IPS-18a (cell line): ENCODE measurements at regions not wholly inside any gene's neighbourhood (a gene's known extent, or its start where the extent isn't known, plus 50 kb on each side); places are given as distances from the start of the nearest gene placed in this dataset.

Experiments used
- H3K27ac ChIP-seq: one replicate; pipeline ENCODE4 v1.5.1; 2013; ENCODE audit warnings: low read length
- H3K27me3 ChIP-seq: one replicate; pipeline ENCODE4 v1.6.1; 2013; ENCODE audit warnings: mild to moderate bottlenecking, low read length; ENCODE audit not compliant: control insufficient read depth, insufficient read depth
- H3K36me3 ChIP-seq: one replicate; pipeline ENCODE4 v1.6.1; 2013; ENCODE audit warnings: low read depth, low read length; ENCODE audit not compliant: control insufficient read depth
- H3K4me1 ChIP-seq: one replicate; pipeline ENCODE4 v1.6.1; 2013; ENCODE audit warnings: low read depth, low read length; ENCODE audit not compliant: control insufficient read depth
- H3K4me3 ChIP-seq: one replicate; pipeline ENCODE4 v1.5.1; 2013; ENCODE audit warnings: low read length
- H3K9ac ChIP-seq: one replicate; pipeline ENCODE4 v1.6.1; 2013; ENCODE audit warnings: mild to moderate bottlenecking, low read length, moderate library complexity
- H3K9me3 ChIP-seq: one replicate; pipeline ENCODE4 v1.6.1; 2013; ENCODE audit warnings: low read depth, low read length; ENCODE audit not compliant: control insufficient read depth

GRCh38 chr7:124452186-124452585, 313.4 kb downstream of the GPR37 start:
- H3K9ac ChIP-seq: no peak overlapping the region
- H3K4me3 ChIP-seq: no peak overlapping the region
- H3K27ac ChIP-seq: no peak overlapping the region
- H3K9me3 ChIP-seq: no peaks in the 10 kb centered on the region
- no peaks in the 10 kb centered on the region for H3K4me1 ChIP-seq
- H3K36me3 ChIP-seq: no peaks in the 10 kb centered on the region
- no peaks in the 10 kb centered on the region for H3K27me3 ChIP-seq

- Histone ChIP-seq H3K9me3 (no peaks in the 10 kb centered on the region), H3K36me3 (no peaks in the 10 kb centered on the region), H3K27ac (no peak overlapping the region), H3K9ac (no peak overlapping the region), H3K27me3 (no peaks in the 10 kb centered on the region), H3K4me3 (no peak overlapping the region), H3K4me1 (no peaks in the 10 kb centered on the region)
Observed at GRCh38 chr7:124449896-124450295, 315.7 kb downstream of the GPR37 start.

- H3K4me1 ChIP-seq: no peaks in the 10 kb centered on the region
- H3K9ac ChIP-seq: no peak overlapping the region
- no peak overlapping the region for H3K4me3 ChIP-seq
- no peak overlapping the region for H3K27ac ChIP-seq
- H3K36me3 ChIP-seq: no peaks in the 10 kb centered on the region
- H3K9me3 ChIP-seq: no peaks in the 10 kb centered on the region
- no peaks in the 10 kb centered on the region for H3K27me3 ChIP-seq
Observed at GRCh38 chr7:124444696-124445480, 320.7 kb downstream of the GPR37 start.

GRCh38 chr7:124443762-124444161, 321.8 kb downstream of the GPR37 start:
- Histone ChIP-seq H3K36me3 (no peaks in the 10 kb centered on the region), H3K4me1 (no peaks in the 10 kb centered on the region), H3K9ac (no peak overlapping the region), H3K4me3 (no peak overlapping the region), H3K9me3 (no peaks in the 10 kb centered on the region), H3K27ac (no peak overlapping the region), H3K27me3 (no peaks in the 10 kb centered on the region)

DNA sequence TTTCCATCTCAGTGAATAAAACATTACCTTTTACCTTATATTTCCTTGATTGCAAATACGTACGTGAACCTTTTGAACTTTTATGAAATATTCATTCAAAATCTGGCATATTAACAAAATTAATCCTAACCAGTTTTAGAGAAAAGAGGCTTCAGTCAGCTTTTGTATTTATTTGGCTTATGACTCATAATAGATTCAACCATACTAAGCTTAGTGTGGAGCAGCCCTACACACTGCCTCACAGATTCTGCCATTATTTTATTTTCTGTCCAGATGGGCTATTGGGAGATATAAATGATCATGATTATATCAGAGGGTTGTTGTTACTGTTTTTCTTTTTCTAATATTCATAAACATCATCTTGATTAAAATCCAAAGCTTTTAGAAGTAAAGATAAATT, 325.5 kb downstream of the GPR37 start:
- no peaks in the 10 kb centered on the region for H3K36me3 ChIP-seq
- H3K4me1 ChIP-seq: no peaks in the 10 kb centered on the region
- H3K27me3 ChIP-seq: no peaks in the 10 kb centered on the region
- no peak overlapping the region for H3K27ac ChIP-seq
- H3K9ac ChIP-seq: no peak overlapping the region
- no peaks in the 10 kb centered on the region for H3K9me3 ChIP-seq
- no peak overlapping the region for H3K4me3 ChIP-seq

DNA sequence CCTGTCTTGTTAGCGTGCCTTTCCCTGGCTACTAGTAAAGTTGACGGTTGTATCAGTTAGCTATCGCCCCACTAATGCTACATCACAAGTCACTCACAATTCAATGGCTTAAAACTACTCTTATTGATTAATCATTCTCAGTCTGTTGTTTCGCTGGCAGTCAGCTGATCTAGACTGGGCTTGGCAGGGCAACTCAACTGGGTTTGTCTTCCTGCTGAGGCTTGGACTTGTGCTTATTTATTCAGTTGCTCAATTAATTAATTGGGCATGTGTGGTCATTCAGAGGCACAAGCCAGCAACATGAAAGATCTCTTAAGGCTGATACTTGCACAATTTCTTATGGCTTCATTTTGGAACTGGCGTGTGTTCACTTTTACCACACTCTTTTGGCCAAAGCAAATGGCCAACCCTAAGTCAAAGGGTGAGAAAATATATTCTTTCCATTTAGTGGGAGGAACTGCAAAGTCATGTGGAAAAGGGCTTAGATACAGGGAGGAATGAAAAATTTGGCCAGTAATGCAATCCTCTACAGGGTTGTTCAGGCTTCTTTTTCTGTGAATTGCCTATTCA, 333.5 kb downstream of the GPR37 start:
- Histone ChIP-seq H3K36me3 (no peaks in the 10 kb centered on the region), H3K27ac (no peak overlapping the region), H3K4me3 (no peak overlapping the region), H3K27me3 (no peaks in the 10 kb centered on the region), H3K4me1 (no peaks in the 10 kb centered on the region), H3K9me3 (no peaks in the 10 kb centered on the region), H3K9ac (no peak overlapping the region)

DNA sequence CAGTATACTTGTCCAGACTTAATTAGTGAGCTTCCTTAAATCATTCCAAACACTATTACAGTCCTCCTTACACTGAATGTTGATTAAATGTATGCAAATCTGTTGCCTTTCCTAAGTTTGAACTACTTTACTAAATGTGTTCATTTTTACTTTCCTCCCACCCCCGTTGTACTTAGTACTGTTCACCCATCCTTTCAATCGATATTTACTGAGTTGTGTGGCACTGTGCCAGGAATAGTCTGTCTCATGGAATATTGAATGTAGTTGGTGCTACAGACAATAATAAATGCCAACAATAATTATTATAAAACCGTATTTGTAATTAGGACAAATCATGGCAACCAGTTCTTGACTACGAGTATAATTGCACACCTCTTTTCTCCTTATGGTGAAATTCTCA, 335.7 kb downstream of the GPR37 start:
- Histone ChIP-seq H3K4me1 (no peaks in the 10 kb centered on the region), H3K4me3 (no peak overlapping the region), H3K9ac (no peak overlapping the region), H3K36me3 (no peaks in the 10 kb centered on the region), H3K27me3 (no peaks in the 10 kb centered on the region), H3K27ac (no peak overlapping the region), H3K9me3 (no peaks in the 10 kb centered on the region)

GRCh38 chr7:124428781-124429180, 336.8 kb downstream of the GPR37 start:
- Histone ChIP-seq H3K4me3 (no peak overlapping the region), H3K36me3 (no peaks in the 10 kb centered on the region), H3K27ac (no peak overlapping the region), H3K9me3 (no peaks in the 10 kb centered on the region), H3K27me3 (no peaks in the 10 kb centered on the region), H3K4me1 (no peaks in the 10 kb centered on the region), H3K9ac (no peak overlapping the region)

GRCh38 chr7:124426621-124427020, 339.0 kb downstream of the GPR37 start:
- Histone ChIP-seq H3K9me3 (no peaks in the 10 kb centered on the region), H3K4me3 (no peak overlapping the region), H3K27ac (no peak overlapping the region), H3K27me3 (no peaks in the 10 kb centered on the region), H3K4me1 (no peaks in the 10 kb centered on the region), H3K36me3 (no peaks in the 10 kb centered on the region), H3K9ac (no peak overlapping the region)

DNA sequence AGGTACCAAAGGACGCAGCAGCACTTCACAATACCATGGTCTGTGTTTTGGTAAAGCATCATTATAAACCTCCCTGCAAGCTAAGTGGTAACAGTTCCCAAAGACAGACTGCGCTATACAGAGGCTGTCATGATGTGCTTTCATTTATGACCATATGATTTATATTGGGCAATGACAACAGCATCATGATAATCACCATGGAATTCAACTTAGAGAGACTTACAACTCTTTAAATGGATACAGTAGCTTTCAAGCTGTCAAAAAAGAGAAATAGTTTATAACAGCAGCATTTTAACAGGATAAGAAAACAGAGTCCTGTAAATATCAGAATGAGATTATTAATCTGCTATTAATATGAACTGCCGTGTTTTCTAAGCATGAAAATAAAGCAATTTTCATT, 341.7 kb downstream of the GPR37 start:
- Histone ChIP-seq H3K9me3 (no peaks in the 10 kb centered on the region), H3K27ac (no peak overlapping the region), H3K4me3 (no peak overlapping the region), H3K4me1 (no peaks in the 10 kb centered on the region), H3K36me3 (no peaks in the 10 kb centered on the region), H3K27me3 (no peaks in the 10 kb centered on the region), H3K9ac (no peak overlapping the region)

- H3K36me3 ChIP-seq: no peaks in the 10 kb centered on the region
- H3K9me3 ChIP-seq: no peaks in the 10 kb centered on the region
- no peak overlapping the region for H3K4me3 ChIP-seq
- no peak overlapping the region for H3K27ac ChIP-seq
- H3K4me1 ChIP-seq: no peaks in the 10 kb centered on the region
- H3K9ac ChIP-seq: no peak overlapping the region
- H3K27me3 ChIP-seq: no peaks in the 10 kb centered on the region
Observed at GRCh38 chr7:124422081-124422480, 343.5 kb downstream of the GPR37 start.

DNA sequence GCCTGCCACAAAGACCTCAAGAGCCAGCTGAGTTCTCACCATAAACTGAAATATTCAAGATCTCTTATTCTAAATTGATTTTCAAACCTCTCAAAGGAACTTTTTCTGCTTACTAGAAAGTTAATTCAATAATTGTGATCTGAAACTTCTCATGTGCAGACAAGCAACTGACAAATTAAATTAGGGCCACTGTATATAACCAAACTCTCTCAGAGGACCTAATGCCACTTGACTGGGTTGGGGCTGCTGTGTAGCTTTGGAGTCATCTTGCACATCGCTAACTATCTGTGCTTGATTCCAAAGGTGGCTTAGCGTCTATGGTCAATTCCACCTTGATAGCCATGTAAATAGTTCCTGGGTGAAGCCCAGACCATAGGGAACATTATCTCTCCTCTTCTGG, 345.2 kb downstream of the GPR37 start:
- H3K4me1 ChIP-seq: no peaks in the 10 kb centered on the region
- H3K9me3 ChIP-seq: no peaks in the 10 kb centered on the region
- no peaks in the 10 kb centered on the region for H3K36me3 ChIP-seq
- no peak overlapping the region for H3K4me3 ChIP-seq
- H3K27me3 ChIP-seq: no peaks in the 10 kb centered on the region
- no peak overlapping the region for H3K27ac ChIP-seq
- H3K9ac ChIP-seq: no peak overlapping the region
